Uterus (tissue), 2 donors: ENCODE measurements at regions not wholly inside any gene's neighbourhood (a gene's known extent, or its start where the extent isn't known, plus 50 kb on each side); places are given as distances from the start of the nearest gene placed in this dataset.

Experiments used
- CTCF ChIP-seq, 4 experiments: fragments of 200-600 bp in 2 of 4; fragments of 450-650 bp in 2 of 4; sonication (generic) in 2 of 4; IDR thresholded peaks; one replicate each; pipeline ENCODE4 v1.5.1; 2016 to 2019; ENCODE audit warnings: antibody characterized with exemption in 4 of 4, mild to moderate bottlenecking in 2 of 4, moderate library complexity in 1 of 4
- POLR2A ChIP-seq, 2 donors: fragments of 450-650 bp; IDR thresholded peaks; one replicate each; pipeline ENCODE4 v1.6.1; 2016; ENCODE audit warnings: antibody characterized with exemption in 2 of 2, mild to moderate bottlenecking in 1 of 2, moderate library complexity in 1 of 2

- TF ChIP-seq CTCF (IDR thresholded peaks at IDR 0.05) (no peak), POLR2A (IDR thresholded peaks at IDR 0.05) (no peak)
These were observed 146.9 kb upstream of the SOX21 start for GRCh38 chr13:94859278-94859691.
